SK-N-SH (cell line): ENCODE measurements at regions not wholly inside any gene's neighbourhood (a gene's known extent, or its start where the extent isn't known, plus 50 kb on each side); places are given as distances from the start of the nearest gene placed in this dataset.

Experiments
- CTCF ChIA-PET: fragments of 300-600, 350-600 bp; formaldehyde crosslinking; extraction: SDS; loops from one replicate; lab custom pipeline; 2021; lab: Yijun Ruan, JAX
- POLR2A ChIA-PET: fragments of 350-600 bp; sonication (Branson Sonifier 250); formaldehyde crosslinking; extraction: SDS; loops from one replicate; lab custom pipeline; 2020; ENCODE audit warnings: antibody characterized with exemption, inconsistent platforms; lab: Yijun Ruan, JAX
- DNase-seq: peaks from one replicate; pipeline ENCODE4 v3.0.0; 2012
- H2AFZ ChIP-seq: fragments of 200-600 bp; sonication (generic); 2 replicates; pipeline ENCODE4 v1.8.1; 2016; ENCODE audit warnings: antibody characterized with exemption, mild to moderate bottlenecking, low read depth
- H3F3A ChIP-seq: fragments of 200-600 bp; sonication (generic); replicated peaks from 2 replicates; pipeline ENCODE3; 2016; ENCODE audit warnings: antibody characterized with exemption, mild to moderate bottlenecking; ENCODE audit not compliant: insufficient read depth
- H3K27ac ChIP-seq, 2 experiments: fragments of 200-500 bp in 1 of 2; fragments of 200-600 bp in 1 of 2; sonication (Bioruptor generic) in 1 of 2; sonication (generic), shearing (Covaris generic) in 1 of 2; 2 replicates each; pipeline versions ENCODE4 v1.5.1 to v1.6.1; 2014 to 2016; ENCODE audit warnings: low read depth in 2 of 2, inconsistent platforms in 1 of 2, low read length in 1 of 2, mild to moderate bottlenecking in 1 of 2, mixed read lengths in 1 of 2
- H3K27me3 ChIP-seq: fragments of 200-600 bp; sonication (generic), shearing (Covaris generic); 2 replicates; pipeline ENCODE4 v1.6.1; 2016; ENCODE audit warnings: mixed run types; ENCODE audit not compliant: insufficient read depth
- H3K36me3 ChIP-seq, 2 experiments: fragments of 200-500 bp in 1 of 2; fragments of 200-600 bp in 1 of 2; sonication (Bioruptor generic) in 1 of 2; sonication (generic) in 1 of 2; replicated peaks in 1 of 2; 2 replicates each; pipeline versions ENCODE3 to v1.5.1; 2014 to 2016; ENCODE audit warnings: low read length in 1 of 2, mild to moderate bottlenecking in 1 of 2; ENCODE audit not compliant: insufficient read depth in 2 of 2, control insufficient read depth in 1 of 2
- H3K4me1 ChIP-seq, 2 experiments: fragments of 200-500 bp in 1 of 2; fragments of 200-600 bp in 1 of 2; sonication (Bioruptor generic) in 1 of 2; sonication (generic), shearing (Covaris generic) in 1 of 2; 2 replicates each; pipeline versions ENCODE4 v1.5.1 to v1.6.1; 2014 to 2016; ENCODE audit warnings: low read depth in 1 of 2, low read length in 1 of 2, mixed run types in 1 of 2; ENCODE audit not compliant: insufficient read depth in 2 of 2, control insufficient read depth in 1 of 2
- H3K4me2 ChIP-seq: fragments of 200-600 bp; sonication (generic), shearing (Covaris generic); 2 replicates; pipeline ENCODE4 v1.6.1; 2017; ENCODE audit warnings: mixed run types
- H3K4me3 ChIP-seq, 2 experiments: fragments of 200-500 bp in 1 of 2; fragments of 200-600 bp in 1 of 2; sonication (Bioruptor generic) in 1 of 2; sonication (generic), shearing (Covaris generic) in 1 of 2; 2 replicates each; pipeline versions ENCODE4 v1.5.1 to v1.8.1; 2014 to 2016; ENCODE audit warnings: low read depth in 2 of 2, inconsistent platforms in 1 of 2, low read length in 1 of 2, mild to moderate bottlenecking in 1 of 2, mixed read lengths in 1 of 2, moderate library complexity in 1 of 2
- H3K79me2 ChIP-seq: fragments of 200-600 bp; sonication (generic); 2 replicates; pipeline ENCODE4 v1.8.1; 2017; ENCODE audit warnings: mild to moderate bottlenecking; ENCODE audit not compliant: insufficient read depth
- H3K9ac ChIP-seq: fragments of 200-600 bp; sonication (generic); 2 replicates; pipeline ENCODE4 v1.6.1; 2017; ENCODE audit warnings: mixed run types
- H3K9me2 ChIP-seq: fragments of 200-600 bp; sonication (generic); 2 replicates; pipeline ENCODE4 v1.6.1; 2017; ENCODE audit warnings: mixed run types
- H3K9me3 ChIP-seq: fragments of 200-600 bp; sonication (generic); 2 replicates; pipeline ENCODE4 v1.6.1; 2017; ENCODE audit warnings: mixed run types, mild to moderate bottlenecking, moderate library complexity
- H4K20me1 ChIP-seq: fragments of 200-600 bp; sonication (generic); 2 replicates; pipeline ENCODE4 v1.6.1; 2017; ENCODE audit warnings: mild to moderate bottlenecking, mixed run types; ENCODE audit not compliant: insufficient read depth
- CHD2 ChIP-seq: fragments of 150-350 bp; IDR thresholded peaks from 2 replicates; pipeline ENCODE4 v1.6.1; 2018; ENCODE audit warnings: low read length; ENCODE audit not compliant: partially characterized antibody
- ELF1 ChIP-seq: IDR thresholded peaks from 2 replicates; pipeline ENCODE4 v1.4.0; 2012
- EP300 ChIP-seq, 2 experiments: IDR thresholded peaks; 2 replicates each; pipeline versions ENCODE4 v1.4.0 to v1.6.1; 2012; ENCODE audit warnings: borderline replicate concordance in 1 of 2, low read depth in 1 of 2, low read length in 1 of 2
- FOSL2 ChIP-seq: IDR thresholded peaks from 2 replicates; pipeline ENCODE4 v1.4.0; 2012; ENCODE audit warnings: low read depth, mild to moderate bottlenecking, moderate library complexity, borderline replicate concordance
- FOXM1 ChIP-seq: IDR thresholded peaks from 2 replicates; pipeline ENCODE4 v1.4.0; 2012; ENCODE audit warnings: low read depth, mild to moderate bottlenecking
- GABPA ChIP-seq: IDR thresholded peaks from 2 replicates; pipeline ENCODE4 v1.4.0; 2012; ENCODE audit warnings: low read depth, mild to moderate bottlenecking
- MEF2A ChIP-seq: IDR thresholded peaks from 2 replicates; pipeline ENCODE4 v1.4.0; 2012; ENCODE audit warnings: low read depth, borderline replicate concordance
- NRF1 ChIP-seq: IDR thresholded peaks from 2 replicates; pipeline ENCODE4 v1.6.1; 2012; ENCODE audit warnings: low read depth, mild to moderate bottlenecking, low read length
- POLR2AphosphoS5 ChIP-seq: IDR thresholded peaks from 2 replicates; pipeline ENCODE4 v1.6.1; 2012; ENCODE audit warnings: low read depth, low read length
- RAD21 ChIP-seq: IDR thresholded peaks from 2 replicates; pipeline ENCODE4 v1.6.1; 2012; ENCODE audit warnings: mild to moderate bottlenecking, low read length
- RCOR1 ChIP-seq: fragments of 150-350 bp; IDR thresholded peaks from 2 replicates; pipeline ENCODE4 v1.6.1; 2017; ENCODE audit warnings: antibody characterized with exemption, low read length
- SMC3 ChIP-seq: IDR thresholded peaks from 2 replicates; pipeline ENCODE4 v1.6.1; 2012; ENCODE audit warnings: low read depth, low read length, improper control_type of control experiment
- TAF1 ChIP-seq: IDR thresholded peaks from 2 replicates; pipeline ENCODE4 v1.6.1; 2012; ENCODE audit warnings: low read depth, mild to moderate bottlenecking, low read length, moderate library complexity, borderline replicate concordance
- TCF12 ChIP-seq: IDR thresholded peaks from 2 replicates; pipeline ENCODE4 v1.4.0; 2012
- TEAD4 ChIP-seq: IDR thresholded peaks from 2 replicates; pipeline ENCODE4 v1.4.0; 2012; ENCODE audit warnings: mild to moderate bottlenecking, borderline replicate concordance; ENCODE audit not compliant: insufficient read depth
- WGBS: methylation state at CpG from one replicate; pipeline ENCODE4 v1.1.6; 2017; ENCODE audit warnings: low lambda C conversion rate; 5-methylcytosine and 5-hydroxymethylcytosine counted together
- TF ChIP-seq, protein P1 (sequence below): IDR thresholded peaks from 2 replicates; pipeline ENCODE4 v1.4.0; 2012; ENCODE audit warnings: low read depth
- TF ChIP-seq, protein P2 (sequence below): IDR thresholded peaks from 2 replicates; pipeline ENCODE4; 2012

DNA sequence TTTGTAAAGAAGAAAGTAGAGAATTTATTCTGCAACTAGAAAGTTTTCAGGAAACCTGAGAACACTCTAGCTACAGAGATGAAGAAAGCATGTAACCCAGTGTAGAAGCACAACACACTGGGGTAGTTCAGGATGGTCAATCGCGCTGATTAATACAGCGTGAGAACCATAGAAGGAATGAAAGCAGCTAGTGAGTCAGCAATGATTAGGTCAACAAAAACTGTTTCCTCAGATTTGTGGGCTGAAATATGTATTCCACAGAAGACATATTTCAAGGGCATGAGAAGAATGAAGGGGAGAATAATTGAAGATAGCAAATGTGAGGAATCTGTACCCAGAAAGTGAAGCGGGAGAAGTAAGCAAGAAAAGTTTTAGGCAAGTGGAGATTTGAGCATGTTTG is 97.8 kb upstream of the ADGRL2 start (continued):
- TF ChIP-seq TAF1 (no peak), GABPA (no peak), SMC3 (no peak), ELF1 (no peak), FOSL2 (peak; percentile 94), TCF12 (peak; percentile 87), MEF2A (no peak), TEAD4 (peak; percentile 55; the same call in 1 of the 2 replicates)
- TF ChIP-seq, protein P1, sequence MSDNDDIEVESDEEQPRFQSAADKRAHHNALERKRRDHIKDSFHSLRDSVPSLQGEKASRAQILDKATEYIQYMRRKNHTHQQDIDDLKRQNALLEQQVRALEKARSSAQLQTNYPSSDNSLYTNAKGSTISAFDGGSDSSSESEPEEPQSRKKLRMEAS, result peak; percentile 58; the same call in 1 of the 2 replicates
- TF ChIP-seq, all 33 proteins: peak for 11

DNA sequence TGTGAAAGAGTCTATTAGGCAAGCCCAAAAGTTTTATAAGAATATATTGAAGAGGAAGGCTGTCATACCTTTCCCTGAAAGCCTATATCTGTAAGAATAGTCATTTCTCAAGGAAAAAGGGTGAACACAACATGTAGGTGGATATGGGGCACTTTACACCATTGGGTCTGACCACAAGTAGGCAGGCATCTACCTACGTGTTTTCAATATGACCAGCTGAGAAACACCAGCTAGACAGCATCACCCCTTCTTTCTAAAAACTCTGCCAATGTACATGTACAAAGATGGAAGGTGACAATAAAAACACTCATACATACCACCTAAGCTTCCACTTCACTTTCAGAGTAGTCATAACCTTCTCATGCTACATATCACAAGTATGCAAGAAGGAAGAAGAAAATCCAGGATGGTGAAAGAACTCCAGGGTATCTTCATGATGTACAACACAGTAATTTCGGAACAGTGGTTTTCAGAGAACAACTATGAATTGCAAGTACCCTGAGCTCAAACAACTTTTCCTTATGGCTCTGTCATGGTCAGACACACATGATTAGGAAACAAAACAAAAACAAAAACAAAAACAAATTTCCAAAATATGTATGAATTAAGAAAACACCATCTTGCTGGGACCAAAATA is 98.5 kb upstream of the ADGRL2 start:
- no peaks in the 10 kb centered on the region for H3K9me3 ChIP-seq
- H3K36me3 ChIP-seq, result no peaks in the 10 kb centered on the region
- no peaks in the 10 kb centered on the region for H3K27me3 ChIP-seq
- H3K9ac ChIP-seq, result peak overlapping the region; percentile 82; the same call in 1 of the 2 replicates
- no peak overlapping the region for H3K4me2 ChIP-seq
- H3F3A ChIP-seq, result peaks cover 38% of the 10 kb centered on the region
- peaks cover 15 to 29% of the 10 kb centered on the region in 2 experiments for H3K4me1 ChIP-seq
- no peak overlapping the region for H3K4me3 ChIP-seq
- 97% methylated on average over 2 of the region's 2 CpGs for WGBS
- H3K79me2 ChIP-seq, result no peaks in the 10 kb centered on the region
- no peaks in the 10 kb centered on the region for H3K9me2 ChIP-seq
- peak overlapping the region; percentile 49; the same call in 1 of the 2 replicates for H2AFZ ChIP-seq
- no peak for DNase-seq
- peak overlapping the region; percentile 53 to 99; a peak in 3 of 4 replicates for H3K27ac ChIP-seq
- ChIA-PET CTCF (interaction anchor here (0.6 to 0.7 kb wide), 2 partner anchors 19 to 1827 kb away, joined by 3 read pairs; no protein-coding TSS in a partner anchor), POLR2A (no interaction called here)
- TF ChIP-seq GABPA (no peak), NRF1 (no peak), RCOR1 (no peak), EP300 (IDR thresholded peaks at IDR 0.05; ENCODE audit: borderline replicate concordance in 1 of 2, low read depth in 1 of 2, low read length in 1 of 2) (no peak)
- H4K20me1 ChIP-seq, result no peaks in the 10 kb centered on the region

DNA sequence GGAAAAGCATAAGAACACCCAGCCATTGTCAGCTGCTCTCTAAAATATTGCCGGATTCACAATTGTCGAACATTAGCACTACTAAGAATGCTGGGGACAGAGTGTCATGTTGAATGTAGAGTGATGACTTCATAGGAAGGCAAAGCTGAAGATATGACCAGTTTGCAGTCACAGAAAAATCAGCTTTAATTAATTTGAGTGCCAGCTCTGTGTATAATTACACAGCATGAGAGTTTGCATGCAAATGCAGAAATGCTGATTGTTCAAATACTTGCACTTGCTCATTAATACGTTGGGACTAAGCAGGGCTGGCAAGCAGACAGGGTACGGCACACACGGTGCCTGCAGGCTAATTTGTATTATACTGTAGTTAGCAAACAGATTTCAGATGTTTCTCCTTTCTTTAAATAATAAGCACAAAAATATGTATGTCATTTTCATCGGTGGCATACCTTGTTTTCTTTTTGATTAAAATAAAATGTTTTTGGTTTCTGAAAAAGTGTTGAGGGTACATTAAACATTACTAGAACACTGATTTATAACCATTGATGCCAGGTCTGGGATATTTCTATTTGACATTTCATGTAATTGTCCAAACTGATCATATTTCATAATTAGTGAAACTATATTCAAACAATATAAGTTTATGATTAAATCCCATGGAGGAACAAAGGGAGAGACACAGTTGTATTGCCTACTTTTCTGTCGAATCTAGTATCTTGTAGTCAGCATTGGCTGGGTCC is 99.8 kb upstream of the ADGRL2 start:
- H3K4me2 ChIP-seq, result no peak overlapping the region
- H3K79me2 ChIP-seq, result no peaks in the 10 kb centered on the region
- H3K9ac ChIP-seq, result no peak overlapping the region
- H3K36me3 ChIP-seq, result no peaks in the 10 kb centered on the region
- H3F3A ChIP-seq, result peaks cover 27% of the 10 kb centered on the region
- no peaks in the 10 kb centered on the region for H3K9me3 ChIP-seq
- no peaks in the 10 kb centered on the region for H3K27me3 ChIP-seq
- no peaks in the 10 kb centered on the region for H4K20me1 ChIP-seq
- 80% methylated on average over 7 of the region's 7 CpGs for WGBS
- peak; percentile 26 for DNase-seq
- ChIA-PET CTCF (interaction anchor here (1.5 to 1.6 kb wide), 2 partner anchors 60 to 302 kb away, joined by 3 to 4 read pairs; no protein-coding TSS in a partner anchor), POLR2A (no interaction called here)
- peak overlapping the region; percentile 34 to 99; a peak in 2 of 4 replicates for H3K27ac ChIP-seq
- H3K9me2 ChIP-seq, result no peaks in the 10 kb centered on the region
- no peak overlapping the region for H3K4me3 ChIP-seq
- H3K4me1 ChIP-seq, result peaks cover 15 to 21% of the 10 kb centered on the region in 2 experiments
- TF ChIP-seq RAD21, result no peak
- TF ChIP-seq POLR2AphosphoS5, result no peak
- no peak for TF ChIP-seq FOXM1
- TF ChIP-seq, protein P2, sequence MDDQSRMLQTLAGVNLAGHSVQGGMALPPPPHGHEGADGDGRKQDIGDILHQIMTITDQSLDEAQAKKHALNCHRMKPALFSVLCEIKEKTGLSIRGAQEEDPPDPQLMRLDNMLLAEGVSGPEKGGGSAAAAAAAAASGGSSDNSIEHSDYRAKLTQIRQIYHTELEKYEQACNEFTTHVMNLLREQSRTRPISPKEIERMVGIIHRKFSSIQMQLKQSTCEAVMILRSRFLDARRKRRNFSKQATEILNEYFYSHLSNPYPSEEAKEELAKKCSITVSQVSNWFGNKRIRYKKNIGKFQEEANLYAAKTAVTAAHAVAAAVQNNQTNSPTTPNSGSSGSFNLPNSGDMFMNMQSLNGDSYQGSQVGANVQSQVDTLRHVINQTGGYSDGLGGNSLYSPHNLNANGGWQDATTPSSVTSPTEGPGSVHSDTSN, result peak; percentile 48; the same call in 1 of the 2 replicates
- TF ChIP-seq TCF12, result peak; percentile 75
- TF ChIP-seq EP300 (IDR thresholded peaks at IDR 0.05; ENCODE audit: borderline replicate concordance in 1 of 2, low read depth in 1 of 2, low read length in 1 of 2), result 0 out of 4 replicates have a peak, but pooled peaks of 1 of the 2 experiments have one; percentile 17
- no peak for TF ChIP-seq CHD2
- 0 out of 2 replicates have a peak overlapping the region, but pooled peaks have one; percentile 49 for H2AFZ ChIP-seq
